HepG2 (cell line): ENCODE measurements at regions not wholly inside any gene's neighbourhood (a gene's known extent, or its start where the extent isn't known, plus 50 kb on each side); places are given as distances from the start of the nearest gene placed in this dataset.

Source experiments
- CTCF ChIP-seq: sonication (generic); formaldehyde crosslinking; IDR thresholded peaks from 2 replicates; pipeline ENCODE4 v1.5.0; 2020; ENCODE audit warnings: mild to moderate bottlenecking, missing genetic modification reagents, moderate library complexity
- EP300 ChIP-seq, 3 experiments: sonication (generic) in 1 of 3; formaldehyde crosslinking in 1 of 3; IDR thresholded peaks; 2 replicates each; pipeline versions ENCODE4 v1.5.1 to v1.6.1; 2011 to 2020; ENCODE audit warnings: low read depth in 2 of 3, low read length in 2 of 3, borderline replicate concordance in 1 of 3, improper control_type of control experiment in 1 of 3, mild to moderate bottlenecking in 1 of 3, missing genetic modification reagents in 1 of 3, moderate library complexity in 1 of 3
- GATAD2A ChIP-seq: IDR thresholded peaks from 2 replicates; pipeline ENCODE4 v1.6.1; 2016
- IRX3 ChIP-seq: sonication (generic); formaldehyde crosslinking; IDR thresholded peaks from 2 replicates; pipeline ENCODE4 v1.8.1; 2023; ENCODE audit warnings: mild to moderate bottlenecking, low read depth, missing genetic modification reagents, borderline replicate concordance
- MAX ChIP-seq: IDR thresholded peaks from 2 replicates; pipeline ENCODE4 v1.6.1; 2012; ENCODE audit warnings: inconsistent platforms
- MZF1 ChIP-seq: sonication (generic); formaldehyde crosslinking; IDR thresholded peaks from 2 replicates; pipeline ENCODE4 v1.8.1; 2023; ENCODE audit warnings: mild to moderate bottlenecking, missing genetic modification reagents, borderline replicate concordance
- NFKB2 ChIP-seq: sonication (generic); formaldehyde crosslinking; IDR thresholded peaks from 2 replicates; pipeline ENCODE4 v1.4.0; 2020; ENCODE audit warnings: missing genetic modification reagents, borderline replicate concordance
- NPAS2 ChIP-seq: sonication (generic); formaldehyde crosslinking; IDR thresholded peaks from 2 replicates; pipeline ENCODE4 v1.8.0; 2022; ENCODE audit warnings: mild to moderate bottlenecking, missing genetic modification reagents, borderline replicate concordance
- PAF1 ChIP-seq: IDR thresholded peaks from 2 replicates; pipeline ENCODE4 v1.6.1; 2016; ENCODE audit warnings: missing genetic modification reagents, missing compliant biosample characterization
- POLR2AphosphoS5 ChIP-seq: IDR thresholded peaks from 2 replicates; pipeline ENCODE4 v1.6.1; 2012; ENCODE audit warnings: low read depth, low read length
- SMC3 ChIP-seq: IDR thresholded peaks from 2 replicates; pipeline ENCODE4 v1.6.1; 2011; ENCODE audit warnings: low read length, improper control_type of control experiment
- SNAPC2 ChIP-seq: sonication (generic); formaldehyde crosslinking; IDR thresholded peaks from 2 replicates; pipeline ENCODE4 v1.8.1; 2022; ENCODE audit warnings: mild to moderate bottlenecking, missing genetic modification reagents

- TF ChIP-seq EP300 (IDR thresholded peaks at IDR 0.05; ENCODE audit: low read depth in 2 of 2, low read length in 2 of 2) = no peak
- TF ChIP-seq EP300 (CRISPR knock-in tag; IDR thresholded peaks at IDR 0.05; ENCODE audit: borderline replicate concordance) = no peak
- no peak for TF ChIP-seq MAX
- TF ChIP-seq SNAPC2 (CRISPR knock-in tag) = no peak
- no peak for TF ChIP-seq NPAS2 (CRISPR knock-in tag)
- TF ChIP-seq SMC3 = no peak
- no peak for TF ChIP-seq PAF1 (CRISPR knock-in tag)
- TF ChIP-seq CTCF = no peak
- TF ChIP-seq GATAD2A = no peak
- TF ChIP-seq MZF1 = no peak
- no peak for TF ChIP-seq POLR2AphosphoS5
- no peak for TF ChIP-seq NFKB2 (CRISPR knock-in tag)
- TF ChIP-seq IRX3 (CRISPR knock-in tag) = no peak
Observed at GRCh38 chr10:130895161-130895560, 416.4 kb downstream of the TCERG1L start.
